Liver (tissue), 7 donors: ENCODE measurements at regions not wholly inside any gene's neighbourhood (a gene's known extent, or its start where the extent isn't known, plus 50 kb on each side); places are given as distances from the start of the nearest gene placed in this dataset.

Experiments used
- DNase-seq: peaks from one replicate; pipeline ENCODE4 v3.0.0-alpha.2; 2017; ENCODE audit warnings: low spot score
- H3K27ac ChIP-seq, 2 donors: one replicate each; pipeline ENCODE4 v1.7.0; 2013; ENCODE audit warnings: inconsistent platforms in 2 of 2, low read length in 2 of 2, control low read depth in 1 of 2, low read depth in 1 of 2, mild to moderate bottlenecking in 1 of 2
- H3K27me3 ChIP-seq, 4 donors: one replicate each; pipeline versions ENCODE4 v1.6.1 to v1.7.0; 2013; ENCODE audit warnings: low read length in 3 of 4, inconsistent platforms in 1 of 4, mild to moderate bottlenecking in 1 of 4, moderate library complexity in 1 of 4; ENCODE audit not compliant: control insufficient read depth in 4 of 4, insufficient read depth in 4 of 4
- H3K36me3 ChIP-seq, 4 donors: one replicate each; pipeline versions ENCODE4 v1.6.1 to v1.7.0; 2013; ENCODE audit warnings: low read length in 3 of 4, mild to moderate bottlenecking in 3 of 4, low read depth in 1 of 4, moderate library complexity in 1 of 4; ENCODE audit not compliant: control insufficient read depth in 4 of 4, insufficient read depth in 3 of 4
- H3K4me1 ChIP-seq, 4 donors: one replicate each; pipeline versions ENCODE4 v1.6.1 to v1.7.0; 2013; ENCODE audit warnings: low read length in 3 of 4, mild to moderate bottlenecking in 3 of 4, moderate library complexity in 1 of 4; ENCODE audit not compliant: control insufficient read depth in 4 of 4, insufficient read depth in 4 of 4
- H3K4me3 ChIP-seq, 3 donors: one replicate each; pipeline versions ENCODE4 v1.6.1 to v1.7.0; 2013; ENCODE audit warnings: low read length in 3 of 3, control low read depth in 1 of 3, low read depth in 1 of 3, mild to moderate bottlenecking in 1 of 3
- H3K9ac ChIP-seq, 2 donors: one replicate each; pipeline ENCODE4 v1.7.0; 2013; ENCODE audit warnings: low read length in 2 of 2, mild to moderate bottlenecking in 2 of 2, moderate library complexity in 2 of 2, control low read depth in 1 of 2, low read depth in 1 of 2
- H3K9me3 ChIP-seq, 4 donors: one replicate each; pipeline versions ENCODE4 v1.6.1 to v1.7.0; 2013; ENCODE audit warnings: low read length in 3 of 4; ENCODE audit not compliant: control insufficient read depth in 4 of 4
- EGR1 ChIP-seq, 2 donors: IDR thresholded peaks; 2 replicates each; pipeline ENCODE4 v1.6.1; 2016 to 2018; ENCODE audit warnings: antibody characterized with exemption in 2 of 2, low read depth in 2 of 2
- FOXA1 ChIP-seq: IDR thresholded peaks from 2 replicates; pipeline ENCODE4 v1.6.1; 2016; ENCODE audit warnings: antibody characterized with exemption
- FOXA2 ChIP-seq: IDR thresholded peaks from 2 replicates; pipeline ENCODE4 v1.6.1; 2016; ENCODE audit warnings: antibody characterized with exemption
- HNF4A ChIP-seq, 2 donors: conservative IDR thresholded peaks; 2 replicates each; pipeline ENCODE4 v1.6.1; 2016; ENCODE audit warnings: antibody characterized with exemption in 2 of 2, mild to moderate bottlenecking in 2 of 2
- HNF4G ChIP-seq: IDR thresholded peaks from 2 replicates; pipeline ENCODE4 v1.6.1; 2016; ENCODE audit warnings: antibody characterized with exemption
- JUND ChIP-seq, 2 donors: IDR thresholded peaks; 2 replicates each; pipeline ENCODE4 v1.6.1; 2016; ENCODE audit warnings: antibody characterized with exemption in 2 of 2
- NR2F2 ChIP-seq: IDR thresholded peaks from 2 replicates; pipeline ENCODE4 v1.6.1; 2016; ENCODE audit warnings: antibody characterized with exemption
- RAD21 ChIP-seq, 2 donors: IDR thresholded peaks; 2 replicates each; pipeline ENCODE4 v1.6.1; 2016; ENCODE audit warnings: antibody characterized with exemption in 2 of 2, mild to moderate bottlenecking in 2 of 2
- RXRA ChIP-seq, 2 donors: IDR thresholded peaks; 2 replicates each; pipeline ENCODE4 v1.6.1; 2017 to 2018; ENCODE audit warnings: antibody characterized with exemption in 2 of 2, mild to moderate bottlenecking in 1 of 2
- SP1 ChIP-seq: IDR thresholded peaks from 2 replicates; pipeline ENCODE4 v1.6.1; 2018; ENCODE audit warnings: antibody characterized with exemption, mild to moderate bottlenecking
- TAF1 ChIP-seq: conservative IDR thresholded peaks from 2 replicates; pipeline ENCODE4 v1.6.1; 2016; ENCODE audit warnings: antibody characterized with exemption, mild to moderate bottlenecking
- YY1 ChIP-seq: IDR thresholded peaks from 2 replicates; pipeline ENCODE4 v1.6.1; 2016; ENCODE audit warnings: antibody characterized with exemption, mild to moderate bottlenecking
- WGBS: extraction: QIAGEN DNeasy Blood & Tissue Kit; methylation state at CpG from one replicate; pipeline ENCODE4 v1.1.7; 2013; 5-methylcytosine and 5-hydroxymethylcytosine counted together
- TF ChIP-seq, protein P1 (sequence below): IDR thresholded peaks from 2 replicates; pipeline ENCODE4 v1.6.1; 2016; ENCODE audit warnings: antibody characterized with exemption
- TF ChIP-seq, protein P2 (sequence below): IDR thresholded peaks from 2 replicates; pipeline ENCODE4 v1.6.1; 2016; ENCODE audit warnings: antibody characterized with exemption
- TF ChIP-seq, protein P3 (sequence below): IDR thresholded peaks from 2 replicates; pipeline ENCODE4 v1.6.1; 2016; ENCODE audit warnings: antibody characterized with exemption
- TF ChIP-seq, protein P4 (sequence below): IDR thresholded peaks from 2 replicates; pipeline ENCODE4 v1.6.1; 2016; ENCODE audit warnings: antibody characterized with exemption, mild to moderate bottlenecking
- donor health status: healthy.
- donor health status: healthy.
- donor health status: healthy.
- donor health status: healthy.

DNA sequence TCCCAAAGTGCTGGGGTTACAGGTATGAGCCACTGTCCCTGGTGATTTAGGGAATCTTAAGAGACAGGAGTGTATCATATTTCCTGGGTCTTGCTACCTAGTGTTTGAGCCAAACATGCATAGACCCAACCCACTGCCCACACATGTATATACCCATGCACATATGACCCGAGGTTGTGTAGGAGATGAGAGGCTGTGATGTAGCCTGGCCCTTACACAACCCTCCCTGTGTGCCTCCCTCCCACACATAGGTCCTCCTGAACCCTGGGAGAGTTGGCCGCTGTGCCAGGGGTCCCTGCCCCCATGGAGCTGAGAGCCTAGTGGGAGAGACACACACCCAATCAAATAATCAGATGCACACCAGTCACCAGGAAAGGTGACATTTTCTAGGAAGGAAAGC is 365.9 kb downstream of the ZNF536 start:
- TF ChIP-seq HNF4A (conservative IDR thresholded peaks at IDR 0.05) (no peak), FOXA2 (no peak), NR2F2 (no peak), SP1 (no peak), RAD21 (IDR thresholded peaks at IDR 0.05) (no peak)
- TF ChIP-seq, protein P1, sequence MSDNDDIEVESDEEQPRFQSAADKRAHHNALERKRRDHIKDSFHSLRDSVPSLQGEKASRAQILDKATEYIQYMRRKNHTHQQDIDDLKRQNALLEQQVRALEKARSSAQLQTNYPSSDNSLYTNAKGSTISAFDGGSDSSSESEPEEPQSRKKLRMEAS = no peak
- TF ChIP-seq, protein P2, sequence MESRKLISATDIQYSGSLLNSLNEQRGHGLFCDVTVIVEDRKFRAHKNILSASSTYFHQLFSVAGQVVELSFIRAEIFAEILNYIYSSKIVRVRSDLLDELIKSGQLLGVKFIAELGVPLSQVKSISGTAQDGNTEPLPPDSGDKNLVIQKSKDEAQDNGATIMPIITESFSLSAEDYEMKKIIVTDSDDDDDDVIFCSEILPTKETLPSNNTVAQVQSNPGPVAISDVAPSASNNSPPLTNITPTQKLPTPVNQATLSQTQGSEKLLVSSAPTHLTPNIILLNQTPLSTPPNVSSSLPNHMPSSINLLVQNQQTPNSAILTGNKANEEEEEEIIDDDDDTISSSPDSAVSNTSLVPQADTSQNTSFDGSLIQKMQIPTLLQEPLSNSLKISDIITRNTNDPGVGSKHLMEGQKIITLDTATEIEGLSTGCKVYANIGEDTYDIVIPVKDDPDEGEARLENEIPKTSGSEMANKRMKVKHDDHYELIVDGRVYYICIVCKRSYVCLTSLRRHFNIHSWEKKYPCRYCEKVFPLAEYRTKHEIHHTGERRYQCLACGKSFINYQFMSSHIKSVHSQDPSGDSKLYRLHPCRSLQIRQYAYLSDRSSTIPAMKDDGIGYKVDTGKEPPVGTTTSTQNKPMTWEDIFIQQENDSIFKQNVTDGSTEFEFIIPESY = no peak
- TF ChIP-seq, protein P3, sequence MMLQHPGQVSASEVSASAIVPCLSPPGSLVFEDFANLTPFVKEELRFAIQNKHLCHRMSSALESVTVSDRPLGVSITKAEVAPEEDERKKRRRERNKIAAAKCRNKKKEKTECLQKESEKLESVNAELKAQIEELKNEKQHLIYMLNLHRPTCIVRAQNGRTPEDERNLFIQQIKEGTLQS = no peak
- DNase-seq = no peak
- H3K36me3 ChIP-seq = no peaks in the 10 kb centered on the region
- H3K27ac ChIP-seq = no peak overlapping the region
- H3K9me3 ChIP-seq = no peaks in the 10 kb centered on the region
- WGBS = 84% methylated on average over 2 of the region's 2 CpGs
- peaks cover 0 to 4% (median under 1%) of the 10 kb centered on the region in 4 donors for H3K27me3 ChIP-seq
- no peaks in the 10 kb centered on the region for H3K4me1 ChIP-seq
- no peak overlapping the region for H3K9ac ChIP-seq
- H3K4me3 ChIP-seq = no peak overlapping the region

DNA sequence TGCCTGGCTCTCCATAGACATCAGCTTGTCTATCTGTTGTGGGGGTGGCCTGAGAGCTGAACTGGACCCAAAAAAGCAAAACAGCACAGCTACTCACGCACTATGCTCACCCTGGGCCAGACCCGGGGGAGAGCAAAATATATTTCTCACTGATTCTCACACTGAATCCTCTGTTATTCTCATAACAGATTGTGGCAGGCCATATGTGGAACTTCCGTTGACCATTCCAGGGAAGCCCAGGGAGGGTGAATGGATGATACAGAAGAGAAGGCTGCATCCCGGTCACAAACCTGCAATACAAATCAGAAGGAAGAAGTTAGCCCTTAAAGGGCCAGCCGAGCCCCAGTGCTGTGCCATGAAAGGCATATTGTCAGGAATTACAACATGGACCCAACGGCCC is 362.5 kb downstream of the ZNF536 start:
- no peak overlapping the region for H3K27ac ChIP-seq
- TF ChIP-seq NR2F2 = no peak
- no peak for TF ChIP-seq FOXA1
- TF ChIP-seq TAF1 = no peak
- TF ChIP-seq, protein P4, sequence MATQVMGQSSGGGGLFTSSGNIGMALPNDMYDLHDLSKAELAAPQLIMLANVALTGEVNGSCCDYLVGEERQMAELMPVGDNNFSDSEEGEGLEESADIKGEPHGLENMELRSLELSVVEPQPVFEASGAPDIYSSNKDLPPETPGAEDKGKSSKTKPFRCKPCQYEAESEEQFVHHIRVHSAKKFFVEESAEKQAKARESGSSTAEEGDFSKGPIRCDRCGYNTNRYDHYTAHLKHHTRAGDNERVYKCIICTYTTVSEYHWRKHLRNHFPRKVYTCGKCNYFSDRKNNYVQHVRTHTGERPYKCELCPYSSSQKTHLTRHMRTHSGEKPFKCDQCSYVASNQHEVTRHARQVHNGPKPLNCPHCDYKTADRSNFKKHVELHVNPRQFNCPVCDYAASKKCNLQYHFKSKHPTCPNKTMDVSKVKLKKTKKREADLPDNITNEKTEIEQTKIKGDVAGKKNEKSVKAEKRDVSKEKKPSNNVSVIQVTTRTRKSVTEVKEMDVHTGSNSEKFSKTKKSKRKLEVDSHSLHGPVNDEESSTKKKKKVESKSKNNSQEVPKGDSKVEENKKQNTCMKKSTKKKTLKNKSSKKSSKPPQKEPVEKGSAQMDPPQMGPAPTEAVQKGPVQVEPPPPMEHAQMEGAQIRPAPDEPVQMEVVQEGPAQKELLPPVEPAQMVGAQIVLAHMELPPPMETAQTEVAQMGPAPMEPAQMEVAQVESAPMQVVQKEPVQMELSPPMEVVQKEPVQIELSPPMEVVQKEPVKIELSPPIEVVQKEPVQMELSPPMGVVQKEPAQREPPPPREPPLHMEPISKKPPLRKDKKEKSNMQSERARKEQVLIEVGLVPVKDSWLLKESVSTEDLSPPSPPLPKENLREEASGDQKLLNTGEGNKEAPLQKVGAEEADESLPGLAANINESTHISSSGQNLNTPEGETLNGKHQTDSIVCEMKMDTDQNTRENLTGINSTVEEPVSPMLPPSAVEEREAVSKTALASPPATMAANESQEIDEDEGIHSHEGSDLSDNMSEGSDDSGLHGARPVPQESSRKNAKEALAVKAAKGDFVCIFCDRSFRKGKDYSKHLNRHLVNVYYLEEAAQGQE = no peak
- TF ChIP-seq JUND (IDR thresholded peaks at IDR 0.05) = no peak
- no peak for TF ChIP-seq HNF4G
- TF ChIP-seq RXRA (IDR thresholded peaks at IDR 0.05) = no peak
- TF ChIP-seq EGR1 (IDR thresholded peaks at IDR 0.05; ENCODE audit: low read depth in 2 of 2) = no peak
- no peak for TF ChIP-seq YY1
- TF ChIP-seq, protein P1 = no peak
- H3K36me3 ChIP-seq = no peaks in the 10 kb centered on the region
- no peaks in the 10 kb centered on the region for H3K4me1 ChIP-seq
- H3K27me3 ChIP-seq = no peaks in the 10 kb centered on the region
- H3K4me3 ChIP-seq = no peak overlapping the region
- H3K9ac ChIP-seq = no peak overlapping the region
- 59% methylated on average over 6 of the region's 6 CpGs for WGBS
- no peaks in the 10 kb centered on the region for H3K9me3 ChIP-seq
- no peak for DNase-seq
